ENCODE measurements at regions not wholly inside any gene's neighbourhood (a gene's known extent, or its start where the extent isn't known, plus 50 kb on each side); places are given as distances from the start of the nearest gene placed in this dataset.

DNA sequence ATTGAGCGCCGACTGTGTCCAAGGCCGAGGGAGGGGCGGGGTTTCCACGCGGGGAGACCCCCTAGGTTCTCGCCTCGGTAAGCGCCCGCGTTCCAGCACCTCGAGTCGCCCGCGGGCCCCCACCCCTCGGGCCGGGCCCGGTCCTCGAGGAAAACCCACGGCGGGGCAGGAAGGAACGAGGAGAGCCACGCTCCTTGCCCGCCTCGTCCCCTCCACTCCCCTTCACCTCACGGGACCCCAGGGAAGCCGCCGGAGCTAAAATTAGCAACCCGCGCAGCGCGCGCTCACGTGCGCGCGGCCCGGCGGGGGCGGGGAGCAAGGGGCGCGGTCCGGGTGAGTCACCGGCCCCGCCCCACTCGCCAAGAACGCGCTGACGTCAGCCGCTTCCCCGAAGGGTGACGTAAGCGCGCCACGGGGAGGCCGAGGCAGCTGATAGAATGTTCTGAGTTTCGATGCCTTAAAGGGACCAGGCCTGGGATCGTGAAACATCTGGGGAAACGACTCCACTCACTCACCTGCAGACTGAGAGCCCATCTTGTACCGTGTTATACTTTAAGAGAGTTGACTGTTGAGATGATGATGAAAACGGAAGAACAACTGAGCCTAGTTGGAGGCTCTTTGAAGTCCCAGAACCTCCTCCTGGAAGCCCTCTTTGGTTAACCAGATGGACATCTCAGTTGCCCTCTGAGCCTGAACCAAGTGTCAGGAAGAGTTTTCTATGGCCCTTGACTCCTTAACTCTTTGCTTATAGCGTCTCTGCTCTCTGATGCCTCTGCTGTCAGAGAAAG lies 49.7 kb upstream of the ATF3 start:
- H3K9me3 Mint-ChIP-seq = peaks cover 10% of the 10 kb centered on the region
- TF ChIP-seq, protein P1, sequence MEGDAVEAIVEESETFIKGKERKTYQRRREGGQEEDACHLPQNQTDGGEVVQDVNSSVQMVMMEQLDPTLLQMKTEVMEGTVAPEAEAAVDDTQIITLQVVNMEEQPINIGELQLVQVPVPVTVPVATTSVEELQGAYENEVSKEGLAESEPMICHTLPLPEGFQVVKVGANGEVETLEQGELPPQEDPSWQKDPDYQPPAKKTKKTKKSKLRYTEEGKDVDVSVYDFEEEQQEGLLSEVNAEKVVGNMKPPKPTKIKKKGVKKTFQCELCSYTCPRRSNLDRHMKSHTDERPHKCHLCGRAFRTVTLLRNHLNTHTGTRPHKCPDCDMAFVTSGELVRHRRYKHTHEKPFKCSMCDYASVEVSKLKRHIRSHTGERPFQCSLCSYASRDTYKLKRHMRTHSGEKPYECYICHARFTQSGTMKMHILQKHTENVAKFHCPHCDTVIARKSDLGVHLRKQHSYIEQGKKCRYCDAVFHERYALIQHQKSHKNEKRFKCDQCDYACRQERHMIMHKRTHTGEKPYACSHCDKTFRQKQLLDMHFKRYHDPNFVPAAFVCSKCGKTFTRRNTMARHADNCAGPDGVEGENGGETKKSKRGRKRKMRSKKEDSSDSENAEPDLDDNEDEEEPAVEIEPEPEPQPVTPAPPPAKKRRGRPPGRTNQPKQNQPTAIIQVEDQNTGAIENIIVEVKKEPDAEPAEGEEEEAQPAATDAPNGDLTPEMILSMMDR (IDR thresholded peaks at IDR 0.05; ENCODE audit: unreplicated experiment) = no peak

More for the DNA sequence above, 49.7 kb upstream of the ATF3 start:
- Mint-ChIP-seq H3K4me3 (peak overlapping the region; percentile 69), H3K27me3 (ENCODE audit: low read depth) (no peaks in the 10 kb centered on the region), H3K36me3 (peaks cover 2% of the 10 kb centered on the region), H3K27ac (peak overlapping the region; percentile 98), H3K4me1 (peaks cover 8% of the 10 kb centered on the region)
- DNase-seq (ENCODE audit: low spot score in 2 of 2, unreplicated experiment in 2 of 2) = peak; percentile 92 to 93
